PFSK-1 (cell line): ENCODE measurements at regions not wholly inside any gene's neighbourhood (a gene's known extent, or its start where the extent isn't known, plus 50 kb on each side); places are given as distances from the start of the nearest gene placed in this dataset.

Source experiments
- FOXP2 ChIP-seq: optimal IDR thresholded peaks from 2 replicates; pipeline ENCODE3; 2011; ENCODE audit warnings: borderline replicate concordance, control low read depth, inconsistent platforms; ENCODE audit not compliant: insufficient read depth; ENCODE audit errors: extremely low read length, extremely low read depth
- POLR2AphosphoS5 ChIP-seq: IDR thresholded peaks from 2 replicates; pipeline ENCODE4 v1.6.1; 2012; ENCODE audit warnings: low read depth, mild to moderate bottlenecking, control low read depth, low read length, moderate library complexity
- REST ChIP-seq, 2 experiments: IDR thresholded peaks; 2 replicates each; pipeline versions ENCODE4 v1.6.1 to v1.8.0; 2011 to 2012; ENCODE audit warnings: low read depth in 2 of 2, low read length in 2 of 2, control low read depth in 1 of 2, inconsistent platforms in 1 of 2, mild to moderate bottlenecking in 1 of 2, moderate library complexity in 1 of 2; ENCODE audit not compliant: insufficient read depth in 1 of 2
- SIN3A ChIP-seq: IDR thresholded peaks from 2 replicates; pipeline ENCODE4 v1.6.1; 2012; ENCODE audit warnings: mild to moderate bottlenecking, low read length, moderate library complexity, borderline replicate concordance; ENCODE audit not compliant: insufficient read depth
- TAF1 ChIP-seq: IDR thresholded peaks from 2 replicates; pipeline ENCODE4 v1.6.1; 2012; ENCODE audit warnings: low read length, control low read depth, borderline replicate concordance; ENCODE audit not compliant: insufficient read depth

- TF ChIP-seq FOXP2 = no peak
- TF ChIP-seq TAF1 = no peak
- TF ChIP-seq POLR2AphosphoS5 = no peak
- TF ChIP-seq SIN3A = no peak
- TF ChIP-seq REST (IDR thresholded peaks at IDR 0.05; ENCODE audit: insufficient read depth in 1 of 2, low read depth in 2 of 2, low read length in 2 of 2) = no peak
Observed at GRCh38 chr21:19870682-19871081, 1127.5 kb upstream of the NCAM2 start.

DNA sequence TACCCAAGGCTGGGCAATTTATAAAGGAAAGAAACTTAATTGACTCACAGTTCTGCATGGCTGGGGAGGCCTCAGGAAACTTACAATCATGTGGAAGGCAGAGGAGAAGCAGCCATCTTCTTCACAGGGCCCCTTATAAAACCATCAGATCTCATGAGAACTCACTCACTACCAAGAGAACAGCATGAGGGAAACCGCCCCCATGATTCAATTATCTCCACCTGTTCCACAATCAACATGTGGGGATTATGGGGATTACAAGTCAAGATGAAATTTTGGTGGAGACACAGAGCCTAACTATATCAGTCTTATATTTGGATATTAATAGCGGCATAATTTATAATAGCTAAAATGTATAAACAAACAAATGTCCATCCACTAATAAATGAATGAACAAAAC, 1123.7 kb upstream of the NCAM2 start:
- TF ChIP-seq TAF1 = no peak
- no peak for TF ChIP-seq FOXP2
- TF ChIP-seq REST (IDR thresholded peaks at IDR 0.05; ENCODE audit: insufficient read depth in 1 of 2, low read depth in 2 of 2, low read length in 2 of 2) = no peak

DNA sequence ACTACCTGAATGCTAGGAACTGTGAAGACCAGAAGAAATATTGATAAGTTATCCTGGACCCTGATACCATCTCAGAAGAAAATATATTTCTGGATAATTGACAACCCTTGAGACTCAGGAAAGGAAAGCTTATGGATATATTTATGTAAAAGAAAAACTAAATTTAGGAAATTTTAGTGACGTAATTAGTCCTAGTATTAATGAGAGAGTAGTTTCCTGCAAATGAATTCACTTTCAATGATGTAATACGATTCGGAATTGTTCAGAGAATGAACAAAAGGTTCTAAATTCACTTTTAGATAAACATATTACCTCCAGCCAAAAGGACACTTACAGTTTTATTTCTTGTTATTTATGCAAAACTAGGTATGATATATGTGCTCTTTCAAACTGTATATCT, 1120.1 kb upstream of the NCAM2 start:
- TF ChIP-seq TAF1 (no peak), POLR2AphosphoS5 (no peak)

DNA sequence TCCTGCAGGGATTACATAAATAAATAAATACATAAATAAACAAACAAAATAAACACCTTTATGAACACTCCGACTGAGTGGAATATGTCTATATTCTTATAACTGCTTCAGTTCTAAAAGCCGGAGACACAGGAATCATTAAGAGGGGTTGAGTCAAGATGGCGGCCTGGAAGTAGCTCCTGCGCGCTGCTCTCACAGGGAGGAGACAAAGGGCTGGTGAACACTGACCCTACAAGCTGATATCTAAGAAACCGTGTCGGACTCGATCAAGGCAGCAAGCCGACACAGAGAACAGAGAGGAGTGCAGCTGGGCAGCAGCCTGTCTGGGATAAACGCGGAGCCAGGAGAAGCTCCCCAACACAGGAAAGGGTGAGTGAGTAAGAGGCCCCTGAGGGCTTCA, 1098.6 kb upstream of the NCAM2 start:
- TF ChIP-seq REST (IDR thresholded peaks at IDR 0.05; ENCODE audit: insufficient read depth in 1 of 2, low read depth in 2 of 2, low read length in 2 of 2) = no peak
- TF ChIP-seq SIN3A = no peak
- TF ChIP-seq TAF1 = no peak
- no peak for TF ChIP-seq POLR2AphosphoS5
- TF ChIP-seq FOXP2 = no peak

DNA sequence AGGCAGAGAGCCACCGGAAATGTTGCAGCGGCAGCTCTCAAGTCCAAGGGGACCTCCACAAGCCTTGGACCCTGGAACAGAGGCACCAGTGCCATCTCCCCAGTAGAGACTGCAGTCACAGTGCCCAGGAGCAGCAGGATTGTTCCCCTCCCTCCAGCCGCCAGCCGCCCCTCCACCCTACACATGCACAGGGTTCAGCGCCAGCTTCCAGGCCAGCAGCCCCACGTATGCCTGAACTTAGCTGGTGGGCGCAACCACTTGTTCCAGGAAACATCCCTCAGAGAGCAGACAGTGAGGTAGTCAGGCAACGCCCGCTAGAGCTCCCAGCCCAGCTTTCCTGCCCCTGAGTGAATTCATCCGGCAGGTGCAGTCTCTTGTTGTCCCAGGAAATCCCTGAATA, 1098.1 kb upstream of the NCAM2 start:
- TF ChIP-seq TAF1 = no peak
- no peak for TF ChIP-seq POLR2AphosphoS5
- TF ChIP-seq SIN3A = no peak
- TF ChIP-seq REST (IDR thresholded peaks at IDR 0.05; ENCODE audit: insufficient read depth in 1 of 2, low read depth in 2 of 2, low read length in 2 of 2) = no peak
- no peak for TF ChIP-seq FOXP2
